HG02870 (cell line): ENCODE measurements at regions not wholly inside any gene's neighbourhood (a gene's known extent, or its start where the extent isn't known, plus 50 kb on each side); places are given as distances from the start of the nearest gene placed in this dataset.
"Not testable (repeated sequence)": the region's sequence is repeated elsewhere in the genome, so short reads cannot be mapped to it uniquely, and the experiment has no call there.

Experiments used
- ATAC-seq: cut with Tn5 transposase; IDR thresholded peaks from one replicate; pipeline ENCODE4 v1.9.1; 2021; ENCODE audit warnings: mild to moderate bottlenecking, moderate library complexity; ENCODE audit not compliant: unreplicated experiment

DNA sequence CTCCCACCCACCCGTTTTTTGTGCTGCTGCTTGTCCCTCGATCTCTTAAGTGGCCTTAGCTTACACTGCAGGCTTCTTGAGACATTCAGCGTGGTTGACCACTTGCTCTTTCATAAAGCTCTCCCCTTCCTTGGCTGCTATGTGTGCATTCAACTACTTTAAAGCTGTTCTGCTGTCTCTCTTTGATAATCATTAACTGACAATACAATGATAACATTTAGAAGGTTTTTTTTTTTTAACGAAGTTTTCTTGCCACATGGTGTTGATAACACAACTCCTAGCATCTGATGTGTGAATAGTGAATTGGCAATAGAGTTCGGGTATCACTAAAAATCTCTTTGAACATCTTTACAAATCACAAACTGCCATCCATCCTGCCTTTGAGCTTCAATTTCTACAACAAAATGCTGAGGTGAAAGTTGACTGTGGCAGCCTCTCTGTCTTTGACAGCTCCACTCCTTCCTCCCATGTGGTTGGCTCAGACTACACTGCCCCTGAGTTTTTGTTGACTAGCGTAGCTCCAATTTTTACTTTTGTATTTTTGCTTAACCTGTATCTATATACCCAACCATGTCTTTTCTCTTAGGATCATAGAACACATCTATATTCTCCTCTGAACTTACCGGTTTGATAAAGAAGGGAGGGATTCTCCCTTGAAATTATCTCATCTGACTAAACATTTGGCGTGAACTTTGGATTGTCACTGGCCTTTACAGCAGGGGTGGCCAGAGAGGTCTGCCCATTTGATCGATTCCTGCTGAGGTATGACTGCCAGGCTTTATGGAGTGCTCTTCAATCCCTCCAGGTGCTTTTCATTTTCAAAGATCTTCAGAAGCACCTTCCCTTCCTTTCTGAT lies 409.4 kb upstream of the CD180 start:
- no peak for ATAC-seq

DNA sequence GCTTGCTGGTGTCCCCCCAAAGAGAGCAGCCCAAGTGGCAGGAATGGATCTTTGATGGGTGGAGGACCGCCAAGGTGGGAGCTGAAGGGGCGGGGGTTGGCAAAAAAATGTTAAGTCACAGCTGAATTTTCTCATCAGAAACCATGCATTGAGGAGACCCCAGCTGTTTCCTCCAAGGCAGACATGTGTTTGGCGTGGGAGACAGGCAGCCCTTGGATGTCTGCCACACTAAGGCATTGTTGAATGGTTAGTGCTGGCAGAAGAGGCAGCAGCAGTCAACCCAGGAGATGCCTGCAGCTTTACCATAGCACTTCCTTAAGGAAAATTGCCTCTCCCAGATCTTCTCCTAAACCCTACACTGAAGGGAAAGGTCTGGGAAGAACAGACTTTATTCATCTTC lies 394.9 kb upstream of the CD180 start:
- no peak for ATAC-seq

DNA sequence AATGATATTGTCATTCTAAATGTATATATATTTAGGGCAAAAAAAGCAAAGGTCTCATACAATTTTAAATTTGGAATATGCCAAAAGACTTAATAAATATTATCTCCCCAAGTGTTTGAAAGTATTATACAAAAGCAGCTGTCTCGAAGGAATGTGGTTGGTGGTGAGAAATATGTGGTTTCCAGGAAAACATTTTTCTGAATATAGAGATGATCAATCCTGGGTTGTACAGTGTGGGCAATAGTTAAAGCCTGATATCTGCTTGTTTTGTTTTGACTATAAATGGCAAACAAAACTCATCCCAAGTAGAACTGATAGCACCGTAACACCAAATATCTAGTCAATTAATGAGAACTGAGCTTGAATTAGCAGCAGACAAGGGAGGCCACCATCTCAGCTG lies 391.8 kb upstream of the CD180 start:
- ATAC-seq, result no peak

DNA sequence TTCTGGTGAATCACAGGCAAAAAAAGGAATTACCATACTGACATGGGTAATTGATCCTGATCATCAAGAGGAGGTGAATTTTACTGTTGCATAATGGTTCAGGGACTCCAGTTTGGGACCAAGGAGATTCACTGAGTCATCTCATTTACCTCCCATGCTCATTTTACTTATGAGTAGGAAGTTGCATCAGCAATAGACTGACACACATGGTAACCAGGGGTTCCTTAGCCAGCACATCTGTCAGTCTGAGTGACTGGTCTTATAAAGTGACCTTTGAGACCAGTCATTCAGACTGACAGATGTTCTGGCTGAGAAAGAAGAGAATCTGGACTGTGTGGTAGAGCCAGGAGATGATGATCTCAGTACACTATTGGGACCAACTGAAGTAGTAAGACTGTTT lies 384.6 kb upstream of the CD180 start:
- no peak for ATAC-seq

DNA sequence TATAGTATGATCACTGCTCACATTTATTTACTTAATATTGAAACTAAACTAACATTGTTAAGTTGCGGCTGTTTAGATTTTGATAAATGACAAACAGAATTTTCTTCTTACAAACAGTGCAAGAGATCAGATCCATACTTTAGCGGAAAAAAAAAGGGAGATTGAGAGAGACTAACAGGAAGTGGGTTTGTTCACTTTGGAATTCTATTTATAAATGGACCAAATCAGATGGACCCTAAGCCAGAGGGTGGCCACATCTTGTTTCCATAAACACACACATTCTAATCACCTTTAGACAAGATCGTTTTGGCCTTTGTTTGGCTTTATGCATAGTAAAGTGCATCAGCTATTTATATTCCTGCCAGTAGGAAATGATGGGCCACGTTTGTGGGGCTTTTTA lies 381.4 kb upstream of the CD180 start:
- no peak for ATAC-seq

DNA sequence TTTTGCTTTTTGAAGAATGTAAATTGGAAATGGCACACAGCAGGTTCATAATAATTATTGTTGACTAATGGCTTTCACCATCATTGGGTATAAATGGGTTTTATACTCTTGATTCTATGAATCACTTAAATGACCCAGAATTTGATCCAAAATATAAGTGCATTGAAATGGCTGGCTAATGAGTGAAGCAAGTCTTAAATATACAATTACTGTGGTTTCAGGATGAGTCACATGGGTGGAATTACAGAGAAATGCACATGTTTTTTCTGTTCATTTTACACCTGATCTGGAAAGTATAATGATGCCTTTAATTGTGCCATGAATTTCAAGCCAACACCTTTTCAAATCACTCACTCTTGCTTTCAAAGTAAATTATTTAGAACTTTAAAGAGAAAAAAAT lies 380.8 kb upstream of the CD180 start:
- ATAC-seq, result no peak

DNA sequence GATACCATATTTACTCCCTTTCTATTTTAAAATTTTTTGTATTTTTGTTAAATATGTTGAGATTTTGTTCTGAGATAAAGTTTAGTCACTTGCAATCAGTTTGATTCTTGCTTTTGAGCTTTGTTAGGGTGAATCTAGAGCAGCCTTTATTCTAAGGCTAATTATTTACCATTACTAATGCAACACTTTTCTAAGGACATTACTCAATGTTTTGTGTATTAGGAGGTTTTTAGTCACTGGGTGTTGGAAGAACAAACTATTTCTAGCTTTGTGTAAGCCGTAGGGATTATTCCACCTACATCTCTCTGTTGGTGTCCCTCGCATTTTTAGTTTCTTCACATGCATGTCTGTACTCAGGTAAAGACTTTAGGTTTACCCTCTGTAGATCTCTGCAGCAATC lies 379.5 kb upstream of the CD180 start:
- ATAC-seq, result no peak

DNA sequence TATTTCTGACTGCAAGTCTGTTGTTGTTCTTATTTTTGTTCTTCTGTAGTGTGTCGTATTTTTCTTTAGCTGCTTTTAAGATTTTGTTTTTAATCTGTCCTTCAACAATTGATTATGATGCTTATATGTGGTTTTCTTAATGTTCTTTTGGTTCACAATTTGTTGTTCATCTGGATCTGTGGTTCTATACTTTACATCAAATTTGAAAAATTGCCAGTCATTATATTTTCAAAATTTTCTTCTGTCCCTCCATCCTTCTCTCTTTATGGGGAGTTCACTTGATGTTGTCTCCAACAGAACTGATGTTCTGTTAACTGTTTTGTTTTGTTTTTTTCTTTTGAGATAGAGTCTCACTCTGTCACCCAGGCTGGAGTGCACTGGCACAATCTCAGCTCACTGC lies 378.5 kb upstream of the CD180 start:
- no peak for ATAC-seq

DNA sequence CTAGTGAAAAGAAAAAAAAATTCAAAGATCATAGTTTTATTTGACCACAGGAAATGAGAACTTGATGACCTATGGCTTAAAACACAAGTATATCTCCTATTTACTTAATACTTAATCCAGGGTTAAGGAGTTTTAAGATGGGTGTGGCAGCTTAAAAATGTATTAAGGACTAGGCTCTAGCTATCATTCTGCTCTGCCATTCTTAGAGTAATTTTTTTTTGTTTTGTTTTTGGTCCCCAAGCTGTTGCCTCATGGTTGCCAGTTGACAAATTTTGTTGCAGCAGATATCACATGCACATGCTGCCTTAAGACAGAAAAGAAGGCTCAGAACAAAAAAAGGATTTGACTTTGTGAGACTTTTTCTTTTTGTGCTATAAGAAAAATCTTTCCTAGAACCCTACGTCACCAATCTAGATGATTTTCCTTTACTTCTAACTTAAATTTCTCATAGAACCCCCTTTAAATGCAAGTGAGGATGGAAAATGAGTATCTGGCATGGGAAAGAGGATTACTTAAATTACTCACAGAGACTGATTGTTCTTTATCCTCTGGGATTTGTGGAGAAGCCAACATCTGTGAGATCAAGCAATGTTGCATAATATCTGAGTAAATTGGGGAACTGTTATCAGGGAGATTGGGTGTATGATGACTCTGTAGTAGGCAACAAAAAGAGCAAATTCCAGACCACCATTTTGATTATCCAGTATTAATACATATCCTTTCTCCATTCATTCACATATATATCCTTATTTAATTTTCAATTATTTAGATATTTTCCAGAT lies 364.7 kb upstream of the CD180 start:
- ATAC-seq, result no peak

DNA sequence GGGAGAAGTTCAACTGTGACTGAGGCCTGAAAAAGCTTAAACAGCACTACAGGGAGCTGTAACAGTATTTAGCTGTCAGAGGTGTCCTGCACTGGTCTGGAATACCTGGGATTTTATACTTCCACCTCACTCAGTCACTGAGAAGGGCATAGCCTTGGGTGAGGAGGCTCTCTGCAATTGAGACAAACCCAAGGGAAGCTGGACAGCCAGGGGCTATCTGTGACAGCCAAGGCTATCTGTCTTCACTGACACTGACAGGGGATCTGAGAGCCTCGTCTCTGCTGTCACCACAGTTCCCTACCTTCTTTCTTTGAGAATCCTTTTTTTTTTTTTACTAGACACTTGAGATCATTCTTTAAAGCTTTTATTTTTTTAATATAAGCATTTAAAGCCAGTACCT lies 356.2 kb upstream of the CD180 start:
- ATAC-seq, result no peak

DNA sequence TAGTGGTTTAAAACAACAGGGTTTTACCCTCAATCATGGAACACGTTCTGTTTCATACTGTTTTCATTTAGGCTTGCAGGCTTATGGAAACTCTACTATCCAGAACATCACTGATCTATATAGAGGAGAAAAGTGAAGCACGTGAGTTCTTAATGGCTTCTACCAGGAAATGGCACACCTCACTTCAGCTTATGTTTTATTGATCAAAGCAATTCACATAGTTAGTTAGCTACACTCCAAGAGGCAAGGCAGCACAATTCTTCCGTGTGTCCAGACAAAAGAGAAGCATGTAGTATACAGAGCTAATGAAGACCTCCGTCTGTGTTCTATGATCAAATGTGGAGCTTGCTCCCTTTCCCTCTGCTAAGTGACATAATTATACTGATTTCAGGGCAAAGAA lies 353.3 kb upstream of the CD180 start:
- ATAC-seq, result no peak

DNA sequence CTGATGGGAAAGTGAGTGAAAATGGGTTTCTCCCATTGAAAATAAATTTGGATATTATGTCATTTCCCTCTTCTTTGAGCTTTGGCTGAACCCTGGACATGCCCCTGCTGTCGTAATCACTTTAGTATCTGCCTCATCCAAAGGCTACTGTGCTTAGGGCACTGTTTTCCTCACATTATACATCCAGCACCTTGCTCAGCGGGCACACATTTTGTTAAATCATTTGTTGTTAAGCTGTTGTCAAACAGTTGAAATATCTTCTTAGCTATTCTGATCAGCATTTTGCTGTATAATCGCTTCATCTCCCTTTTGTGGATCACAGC lies 352.7 kb upstream of the CD180 start:
- ATAC-seq, result no peak

DNA sequence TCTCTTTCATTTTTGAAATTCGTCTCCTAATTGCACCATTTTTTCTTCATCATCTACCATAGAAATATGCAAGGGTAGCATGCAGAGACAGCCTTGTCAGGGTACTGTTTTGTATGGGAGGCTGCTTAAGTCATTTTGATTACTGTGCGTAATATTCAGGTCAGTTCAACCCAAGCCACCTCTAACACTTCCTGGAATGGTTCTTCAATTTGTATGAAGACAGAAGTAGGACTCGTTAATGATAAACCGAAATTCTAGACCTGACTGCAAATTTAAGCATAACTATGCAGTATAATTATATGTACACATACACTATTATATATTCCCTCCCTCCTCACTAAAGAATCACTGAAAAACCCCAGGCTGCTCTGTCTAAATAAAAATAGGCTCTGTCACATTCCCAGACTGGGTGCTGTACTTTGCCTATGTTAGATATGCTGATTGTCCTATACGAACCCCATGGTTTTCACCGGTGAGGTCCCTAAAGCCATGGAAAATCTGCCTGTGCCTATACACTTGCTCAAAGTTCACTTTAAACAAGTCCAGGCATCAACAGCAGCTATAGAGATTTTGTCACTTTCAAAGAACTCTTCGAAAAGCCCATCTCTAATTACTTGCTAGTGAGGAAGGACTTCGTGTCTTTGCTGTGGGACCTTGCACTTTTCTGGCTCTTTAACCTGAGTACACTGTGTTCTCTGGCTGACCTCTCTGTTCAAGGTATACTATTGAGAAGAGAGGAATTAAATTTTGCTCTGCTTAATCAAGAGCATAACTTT lies 352.1 kb upstream of the CD180 start:
- no peak for ATAC-seq

DNA sequence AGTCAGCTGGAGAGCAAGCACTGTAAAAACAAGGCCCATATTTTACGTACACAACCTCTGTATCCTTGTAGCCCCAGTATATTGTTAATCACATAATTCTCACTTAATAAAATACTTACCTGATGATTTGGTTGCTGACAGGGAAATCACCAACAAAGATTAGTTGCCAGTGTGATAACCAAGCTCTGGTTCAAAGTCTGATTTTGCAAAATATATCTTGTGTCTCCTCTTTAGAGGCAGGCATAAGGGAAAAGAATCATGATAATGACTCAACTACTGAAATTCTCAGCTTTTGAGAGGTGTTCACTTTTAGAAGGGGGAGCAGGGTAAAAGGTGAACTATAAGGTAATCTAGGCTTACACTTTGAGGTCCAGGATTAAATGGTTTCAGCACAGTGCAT lies 351.1 kb upstream of the CD180 start:
- no peak for ATAC-seq

DNA sequence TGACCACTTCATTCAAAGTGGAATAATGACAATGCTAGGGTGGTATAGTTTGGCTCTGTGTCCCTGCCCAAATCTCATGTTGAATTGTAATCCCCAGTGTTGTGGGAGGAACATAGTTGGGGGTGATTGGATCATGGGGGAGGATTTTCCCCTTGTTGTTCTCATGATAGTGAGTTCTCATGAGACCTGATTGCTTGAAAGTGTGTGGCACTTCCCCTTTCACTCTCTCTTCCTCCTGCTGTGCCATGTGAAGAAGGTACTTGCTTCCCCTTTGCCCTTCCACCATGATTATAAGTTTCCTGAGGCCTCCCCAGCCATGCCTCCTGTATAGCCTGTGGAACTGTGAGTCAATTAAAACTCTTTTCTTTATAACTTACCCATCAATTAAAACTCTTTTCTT lies 348.3 kb upstream of the CD180 start:
- not testable (repeated sequence) for ATAC-seq

DNA sequence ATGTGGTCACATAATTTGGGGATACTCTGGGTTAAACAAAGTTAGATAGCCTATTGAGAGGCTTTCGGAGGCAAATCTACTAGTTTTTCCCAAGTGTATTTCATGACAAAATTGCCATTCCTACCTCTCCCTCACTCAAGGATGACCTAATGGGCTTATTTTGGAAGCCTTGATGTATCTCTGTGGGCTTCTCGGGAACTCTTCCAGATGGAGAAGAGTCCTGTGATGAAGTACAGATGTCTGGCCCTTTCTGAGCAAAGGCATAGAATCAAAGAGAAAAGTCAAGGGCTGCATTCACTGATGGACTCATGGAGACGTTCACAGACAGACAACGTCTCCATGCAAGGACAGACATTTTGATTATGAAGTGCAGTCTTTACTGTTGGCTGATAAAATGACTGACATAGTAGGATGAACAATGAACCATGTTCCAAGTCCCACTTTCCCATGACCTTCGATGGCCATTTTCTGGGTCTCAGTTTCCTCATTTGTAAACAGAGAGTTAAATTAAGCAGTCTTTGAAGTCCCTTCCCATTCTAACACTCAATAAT lies 347.2 kb upstream of the CD180 start:
- no peak for ATAC-seq

DNA sequence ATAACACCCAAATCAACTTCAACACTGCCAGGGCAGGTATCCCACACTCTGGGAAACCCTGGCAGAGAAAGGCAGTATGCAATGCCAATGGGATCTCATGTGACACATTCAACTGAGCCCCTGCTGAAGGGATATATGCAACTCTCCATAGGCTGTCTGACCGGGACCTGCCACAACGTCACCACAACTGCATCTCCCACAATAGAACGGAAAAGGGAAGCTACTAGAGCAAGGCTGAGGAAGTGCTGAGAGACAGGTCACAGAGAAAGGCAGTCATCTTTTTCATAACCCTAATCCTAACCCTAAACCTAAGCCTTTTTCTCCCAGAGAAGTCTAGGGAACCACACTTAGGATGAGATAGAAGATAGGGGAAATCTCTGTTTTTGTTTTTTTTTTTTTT lies 345.9 kb upstream of the CD180 start:
- ATAC-seq, result no peak

DNA sequence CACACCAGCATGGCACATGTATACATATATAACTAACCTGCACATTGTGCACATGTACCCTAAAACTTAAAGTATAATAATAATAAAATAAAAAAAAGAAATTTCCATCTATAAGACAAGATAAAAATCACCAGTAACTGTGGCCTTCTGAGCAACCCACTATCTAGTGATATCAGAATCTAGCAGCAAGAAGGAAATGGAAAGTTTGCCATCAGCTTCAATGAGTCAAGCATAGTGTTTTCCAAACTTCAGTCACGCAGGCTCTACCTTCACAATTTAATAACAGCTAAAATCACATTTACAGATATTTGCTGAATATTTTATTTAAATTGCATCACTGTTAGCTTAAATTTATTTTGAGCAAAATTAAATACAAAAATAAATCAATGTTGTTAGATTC lies 345.3 kb upstream of the CD180 start:
- no peak for ATAC-seq

DNA sequence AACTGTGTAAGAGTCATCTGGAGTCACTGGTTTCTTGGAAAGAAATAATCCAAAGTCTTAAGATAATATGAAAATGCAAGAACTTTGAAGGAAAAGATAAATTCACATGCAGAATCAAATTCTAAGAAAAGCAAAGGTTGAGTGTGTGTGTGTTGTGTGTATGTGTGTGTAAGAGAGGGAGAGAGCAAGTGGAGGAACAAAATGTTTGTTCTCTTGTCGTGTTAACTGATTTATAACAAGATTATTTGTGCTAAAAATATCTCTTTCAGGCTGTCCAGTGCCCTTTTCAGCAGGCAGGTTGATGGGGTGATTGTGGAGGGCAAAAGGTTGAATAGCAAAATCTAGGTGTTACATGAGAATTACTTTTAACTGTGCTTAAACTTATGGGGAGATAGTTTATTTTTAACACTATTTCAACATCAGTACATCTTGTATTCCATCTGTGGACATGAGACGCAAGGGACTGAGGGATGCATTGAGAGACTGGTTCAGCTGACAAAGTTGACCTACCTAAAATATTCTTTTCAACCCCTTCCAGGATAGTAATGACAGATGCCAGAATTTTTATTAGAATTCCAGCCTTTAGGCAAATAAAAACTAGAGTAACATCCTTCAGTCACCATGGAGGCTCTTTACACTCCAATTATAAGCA lies 342.4 kb upstream of the CD180 start:
- ATAC-seq, result no peak

DNA sequence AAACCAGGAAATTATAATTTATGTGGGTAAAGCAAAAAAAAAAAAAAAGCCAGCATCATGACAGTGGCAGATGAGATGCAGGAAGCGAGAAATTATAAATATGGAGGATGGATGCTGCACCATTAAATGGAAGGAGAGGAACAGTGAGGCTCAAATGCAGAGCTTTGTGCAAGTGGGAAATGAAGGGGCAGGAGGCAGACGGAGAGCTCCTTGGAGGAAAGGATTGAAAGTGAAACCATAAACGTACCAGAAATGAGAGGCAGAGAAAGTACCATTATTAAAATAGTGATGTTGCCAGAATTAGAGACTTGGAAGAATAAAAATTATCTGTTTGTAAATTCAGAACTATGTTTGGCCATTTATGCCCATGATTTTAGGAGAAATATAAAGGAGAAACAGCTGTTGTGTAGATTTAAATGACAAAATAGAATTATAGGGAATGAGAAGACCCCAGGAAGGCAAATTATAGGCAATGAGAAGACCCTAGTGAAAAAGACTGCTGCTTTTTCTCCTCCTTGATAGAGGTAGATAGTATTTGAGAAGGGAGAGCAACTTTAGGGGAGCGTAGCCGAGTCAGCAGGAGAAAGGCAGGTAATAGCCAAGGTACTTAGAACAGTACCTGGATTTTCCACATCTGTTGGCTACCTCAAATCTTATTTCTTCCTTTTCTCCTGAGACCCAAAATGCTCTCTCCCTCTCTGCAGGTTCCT lies 341.0 kb upstream of the CD180 start:
- no peak for ATAC-seq
